ENCODE measurements at regions not wholly inside any gene's neighbourhood (a gene's known extent, or its start where the extent isn't known, plus 50 kb on each side); places are given as distances from the start of the nearest gene placed in this dataset.
A peak's percentile ranks its signal among the peaks of the same experiment; 100 is the strongest.

GRCh38 chr5:27318701-27319100 is 280.3 kb upstream of the CDH9 start:
- H3K27ac ChIP-seq = no peak overlapping the region
- in situ Hi-C loops (cut with MboI; ENCODE audit: low pct_unique_long_range_greater_than_20kb in 2 of 9, low sequenced_read_pairs in 9 of 9, unreplicated experiment in 9 of 9) = no loop called here
- peaks cover 0 to 6% of the 10 kb centered on the region in 2 donors for H3K4me1 ChIP-seq (replicated peaks in 1 of 2)
- 37 to 100% (median 90%) methylated on average over 1 to 4 of the region's 4 CpGs; no CpG with 5 or more reads in 1 of the 10 experiments for WGBS, 10 experiments
- no peak overlapping the region for H3K4me3 ChIP-seq
- no peak for ATAC-seq (replicated peaks in 6 of 8)

GRCh38 chr5:27316271-27316650 is 277.9 kb upstream of the CDH9 start:
- Histone ChIP-seq H3K27ac (no peak overlapping the region), H3K4me3 (no peak overlapping the region), H3K4me1 (replicated peaks in 1 of 2) (peaks cover 0 to 6% of the 10 kb centered on the region in 2 donors)
- in situ Hi-C loops (cut with MboI; ENCODE audit: low pct_unique_long_range_greater_than_20kb in 2 of 9, low sequenced_read_pairs in 9 of 9, unreplicated experiment in 9 of 9) = no loop called here
- ATAC-seq (replicated peaks in 6 of 8) = peak in 1 of 8 experiments; percentile 40
- 23 to 100% (median 85%) methylated on average over 1 to 2 of the region's 2 CpGs; no CpG with 5 or more reads in 1 of the 10 experiments for WGBS, 10 experiments

GRCh38 chr5:27315363-27316270 is 277.2 kb upstream of the CDH9 start:
- Histone ChIP-seq H3K27ac (no peak overlapping the region), H3K4me3 (no peak overlapping the region), H3K4me1 (replicated peaks in 1 of 2) (peaks cover 0 to 6% of the 10 kb centered on the region in 2 donors)
- WGBS, 10 experiments = 1 to 90% (median 53%) methylated on average over 1 to 7 of the region's 7 CpGs; no CpG with 5 or more reads in 1 of the 10 experiments
- ATAC-seq (replicated peaks in 6 of 8) = peak in 7 of 8 experiments; percentile 18 to 81 (median 46)
- in situ Hi-C loops (cut with MboI; ENCODE audit: low pct_unique_long_range_greater_than_20kb in 2 of 9, low sequenced_read_pairs in 9 of 9, unreplicated experiment in 9 of 9) = no loop called here

- Histone ChIP-seq H3K4me3 (no peak overlapping the region), H3K27ac (no peak overlapping the region), H3K4me1 (replicated peaks in 1 of 2) (peaks cover 0 to 6% of the 10 kb centered on the region in 2 donors)
- no peak for ATAC-seq (replicated peaks in 6 of 8)
- in situ Hi-C loops (cut with MboI; ENCODE audit: low pct_unique_long_range_greater_than_20kb in 2 of 9, low sequenced_read_pairs in 9 of 9, unreplicated experiment in 9 of 9) = no loop called here
- WGBS, 10 experiments = 57 to 100% (median 74%) methylated on average over 1 to 4 of the region's 4 CpGs; no CpG with 5 or more reads in 4 of the 10 experiments
Observed at GRCh38 chr5:27313549-27313948, 275.2 kb upstream of the CDH9 start.

- Histone ChIP-seq H3K27ac (no peak overlapping the region), H3K4me3 (no peak overlapping the region), H3K4me1 (replicated peaks in 1 of 2) (peaks cover 0 to 6% of the 10 kb centered on the region in 2 donors)
- 9 to 100% (median 61%) methylated on average over 1 to 5 of the region's 5 CpGs; no CpG with 5 or more reads in 1 of the 10 experiments for WGBS, 10 experiments
- ATAC-seq (replicated peaks in 6 of 8) = peak in 3 of 8 experiments; percentile 44 to 77 (median 73)
- in situ Hi-C loops (cut with MboI; ENCODE audit: low pct_unique_long_range_greater_than_20kb in 2 of 9, low sequenced_read_pairs in 9 of 9, unreplicated experiment in 9 of 9) = no loop called here
Observed at GRCh38 chr5:27312291-27312893, 274.0 kb upstream of the CDH9 start.

GRCh38 chr5:27311544-27311943 is 273.2 kb upstream of the CDH9 start:
- 0 to 100% (median 60%) methylated on average over 1 of the region's 1 CpG; no CpG with 5 or more reads in 4 of the 10 experiments for WGBS, 10 experiments
- H3K27ac ChIP-seq = no peak overlapping the region
- no peak overlapping the region for H3K4me3 ChIP-seq
- in situ Hi-C loops (cut with MboI; ENCODE audit: low pct_unique_long_range_greater_than_20kb in 2 of 9, low sequenced_read_pairs in 9 of 9, unreplicated experiment in 9 of 9) = no loop called here
- ATAC-seq (replicated peaks in 6 of 8) = peak in 1 of 8 experiments; percentile 34
- H3K4me1 ChIP-seq (replicated peaks in 1 of 2) = peaks cover 0 to 6% of the 10 kb centered on the region in 2 donors

- H3K4me1 ChIP-seq (replicated peaks in 1 of 2) = peaks cover 0 to 3% of the 10 kb centered on the region in 2 donors
- H3K27ac ChIP-seq = no peak overlapping the region
- peak in 2 of 8 experiments; percentile 39 to 60 for ATAC-seq (replicated peaks in 6 of 8)
- WGBS, 10 experiments = 28 to 100% (median 93%) methylated on average over 1 to 4 of the region's 4 CpGs; no CpG with 5 or more reads in 1 of the 10 experiments
- in situ Hi-C loops (cut with MboI; ENCODE audit: low pct_unique_long_range_greater_than_20kb in 2 of 9, low sequenced_read_pairs in 9 of 9, unreplicated experiment in 9 of 9) = no loop called here
- no peak overlapping the region for H3K4me3 ChIP-seq
Observed at GRCh38 chr5:27308153-27308552, 269.8 kb upstream of the CDH9 start.

GRCh38 chr5:27290172-27290571 is 251.8 kb upstream of the CDH9 start:
- WGBS, 10 experiments = 15 to 100% (median 86%) methylated on average over 1 of the region's 1 CpG; no CpG with 5 or more reads in 1 of the 10 experiments
- Histone ChIP-seq H3K4me1 (replicated peaks in 1 of 2) (no peaks in the 10 kb centered on the region), H3K4me3 (no peak overlapping the region), H3K27ac (no peak overlapping the region)
- in situ Hi-C loops (cut with MboI; ENCODE audit: low pct_unique_long_range_greater_than_20kb in 2 of 9, low sequenced_read_pairs in 9 of 9, unreplicated experiment in 9 of 9) = no loop called here
- ATAC-seq (replicated peaks in 6 of 8) = peak in 3 of 8 experiments; percentile 38 to 97 (median 44)

GRCh38 chr5:27276119-27276518 is 237.7 kb upstream of the CDH9 start:
- in situ Hi-C loops (cut with MboI; ENCODE audit: low pct_unique_long_range_greater_than_20kb in 2 of 9, low sequenced_read_pairs in 9 of 9, unreplicated experiment in 9 of 9) = no loop called here
- 37 to 98% (median 78%) methylated on average over 3 to 4 of the region's 4 CpGs; no CpG with 5 or more reads in 3 of the 10 experiments for WGBS, 10 experiments
- Histone ChIP-seq H3K27ac (no peak overlapping the region), H3K4me3 (no peak overlapping the region), H3K4me1 (replicated peaks in 1 of 2) (no peaks in the 10 kb centered on the region)
- ATAC-seq (replicated peaks in 6 of 8) = no peak

- Histone ChIP-seq H3K4me1 (replicated peaks in 1 of 2) (no peaks in the 10 kb centered on the region), H3K4me3 (no peak overlapping the region), H3K27ac (no peak overlapping the region)
- peak in 2 of 8 experiments; percentile 41 to 61 for ATAC-seq (replicated peaks in 6 of 8)
- in situ Hi-C loops (cut with MboI; ENCODE audit: low pct_unique_long_range_greater_than_20kb in 2 of 9, low sequenced_read_pairs in 9 of 9, unreplicated experiment in 9 of 9) = no loop called here
- 0 to 100% (median 81%) methylated on average over 1 to 3 of the region's 3 CpGs; no CpG with 5 or more reads in 1 of the 10 experiments for WGBS, 10 experiments
Observed at GRCh38 chr5:27275345-27275744, 237.0 kb upstream of the CDH9 start.

- H3K27ac ChIP-seq = no peak overlapping the region
- H3K4me1 ChIP-seq (replicated peaks in 1 of 2) = peaks cover 0 to 4% of the 10 kb centered on the region in 2 donors
- no peak for ATAC-seq (replicated peaks in 6 of 8)
- 40 to 100% (median 88%) methylated on average over 1 to 4 of the region's 4 CpGs for WGBS, 10 experiments
- no peak overlapping the region for H3K4me3 ChIP-seq
- in situ Hi-C loops (cut with MboI; ENCODE audit: low pct_unique_long_range_greater_than_20kb in 2 of 9, low sequenced_read_pairs in 9 of 9, unreplicated experiment in 9 of 9) = no loop called here
Observed at GRCh38 chr5:27269766-27270165, 231.4 kb upstream of the CDH9 start.

- in situ Hi-C loops (cut with MboI; ENCODE audit: low pct_unique_long_range_greater_than_20kb in 2 of 9, low sequenced_read_pairs in 9 of 9, unreplicated experiment in 9 of 9) = no loop called here
Observed at GRCh38 chr5:27267209-27267824, 228.9 kb upstream of the CDH9 start.

GRCh38 chr5:27266184-27266583 is 227.8 kb upstream of the CDH9 start:
- 15 to 100% (median 67%) methylated on average over 1 to 2 of the region's 2 CpGs; no CpG with 5 or more reads in 4 of the 10 experiments for WGBS, 10 experiments

More at GRCh38 chr5:27267209-27267824, 228.9 kb upstream of the CDH9 start:
- H3K4me1 ChIP-seq (replicated peaks in 1 of 2) = peaks cover 0 to 4% of the 10 kb centered on the region in 2 donors
- no peak overlapping the region for H3K27ac ChIP-seq
- 0 to 100% (median 92%) methylated on average over 1 to 6 of the region's 27 CpGs; no CpG with 5 or more reads in 1 of the 10 experiments for WGBS, 10 experiments
- no peak overlapping the region for H3K4me3 ChIP-seq
- no peak for ATAC-seq (replicated peaks in 6 of 8)

More at GRCh38 chr5:27266184-27266583, 227.8 kb upstream of the CDH9 start:
- in situ Hi-C loops (cut with MboI; ENCODE audit: low pct_unique_long_range_greater_than_20kb in 2 of 9, low sequenced_read_pairs in 9 of 9, unreplicated experiment in 9 of 9) = no loop called here
- Histone ChIP-seq H3K4me3 (no peak overlapping the region), H3K4me1 (replicated peaks in 1 of 2) (peaks cover 0 to 4% of the 10 kb centered on the region in 2 donors), H3K27ac (no peak overlapping the region)
- peak in 4 of 8 experiments; percentile 29 to 73 (median 46) for ATAC-seq (replicated peaks in 6 of 8)
